ENCODE measurements at regions not wholly inside any gene's neighbourhood (a gene's known extent, or its start where the extent isn't known, plus 50 kb on each side); places are given as distances from the start of the nearest gene placed in this dataset.

DNA sequence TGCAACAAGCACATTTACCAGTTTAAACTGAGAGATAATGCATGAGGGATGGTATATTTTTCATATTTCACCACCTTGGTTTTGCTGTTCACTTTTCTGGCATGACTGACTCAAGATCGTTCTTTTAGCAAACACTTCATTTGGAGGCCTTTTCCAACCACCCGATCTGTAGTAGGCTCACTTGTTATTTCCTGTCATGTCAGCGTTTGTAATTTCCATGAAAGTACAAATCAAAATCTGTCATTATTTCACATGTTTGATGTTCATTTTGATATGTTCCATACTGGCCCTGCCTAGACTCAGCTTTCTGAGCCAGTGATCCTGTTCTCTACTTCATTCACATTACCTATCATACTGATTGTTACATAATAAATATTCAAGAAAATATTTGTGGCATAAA, 1888.3 kb upstream of the PCDH7 start:
- TF ChIP-seq ZNF274 (IDR thresholded peaks at IDR 0.05; ENCODE audit: low read depth, low read length) (no peak), SUZ12 (IDR thresholded peaks at IDR 0.05; ENCODE audit: extremely low read depth, insufficient read depth, insufficient read length) (no peak)

Measured in NT2/D1 (cell line).